RWPE1 (cell line): ENCODE measurements at regions not wholly inside any gene's neighbourhood (a gene's known extent, or its start where the extent isn't known, plus 50 kb on each side); places are given as distances from the start of the nearest gene placed in this dataset.

ENCODE experiments used
- CTCF ChIA-PET: fragments of 350-600 bp; sonication (Branson Sonifier 250); formaldehyde crosslinking; extraction: SDS; loops from one replicate; lab custom pipeline; 2021; lab: Yijun Ruan, JAX
- POLR2A ChIA-PET: fragments of 400-600 bp; formaldehyde crosslinking; extraction: SDS; loops from one replicate; lab custom pipeline; 2020; ENCODE audit warnings: antibody characterized with exemption; ENCODE audit not compliant: low non-redundant PET; lab: Yijun Ruan, JAX
- DNase-seq: peaks from one replicate; pipeline ENCODE4 v3.0.0; 2012; ENCODE audit warnings: low spot score
- H3K27ac ChIP-seq: fragments of 450-650 bp; 2 replicates; pipeline ENCODE4 v1.5.1; 2017
- TF ChIP-seq, protein P1 (sequence below): fragments of 450-650 bp; conservative IDR thresholded peaks from 2 replicates; pipeline ENCODE4 v1.5.1; 2017; ENCODE audit warnings: low read depth, mild to moderate bottlenecking

DNA sequence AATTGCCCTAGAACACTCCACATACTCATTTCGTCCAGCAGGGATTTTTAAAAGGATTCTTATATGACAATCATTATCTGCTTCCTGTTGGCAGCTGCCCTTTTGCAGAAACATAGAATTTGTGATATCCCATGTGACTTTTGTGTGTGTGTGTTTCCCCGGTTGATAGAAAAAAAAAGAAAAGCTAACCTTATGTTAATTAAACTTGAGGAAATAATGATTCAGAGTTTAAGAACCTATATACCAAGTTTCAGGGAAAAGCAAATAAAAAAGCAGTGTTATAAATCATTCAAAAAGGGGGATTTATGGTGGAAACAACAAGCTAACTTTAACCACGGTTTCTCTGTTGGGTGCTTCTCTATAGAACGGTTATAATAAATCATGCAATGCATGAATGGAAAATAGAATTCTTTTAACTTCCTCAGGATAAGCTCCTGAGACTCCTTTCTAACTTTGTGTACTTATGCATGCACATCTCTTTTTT, 826.9 kb upstream of the EYS start:
- no peak overlapping the region for H3K27ac ChIP-seq
- ChIA-PET CTCF (interaction anchor here (0.6 kb wide), 1 partner anchor 1164 kb away, joined by 4 read pairs; no protein-coding TSS in a partner anchor), POLR2A (no interaction called here)
- TF ChIP-seq, protein P1, sequence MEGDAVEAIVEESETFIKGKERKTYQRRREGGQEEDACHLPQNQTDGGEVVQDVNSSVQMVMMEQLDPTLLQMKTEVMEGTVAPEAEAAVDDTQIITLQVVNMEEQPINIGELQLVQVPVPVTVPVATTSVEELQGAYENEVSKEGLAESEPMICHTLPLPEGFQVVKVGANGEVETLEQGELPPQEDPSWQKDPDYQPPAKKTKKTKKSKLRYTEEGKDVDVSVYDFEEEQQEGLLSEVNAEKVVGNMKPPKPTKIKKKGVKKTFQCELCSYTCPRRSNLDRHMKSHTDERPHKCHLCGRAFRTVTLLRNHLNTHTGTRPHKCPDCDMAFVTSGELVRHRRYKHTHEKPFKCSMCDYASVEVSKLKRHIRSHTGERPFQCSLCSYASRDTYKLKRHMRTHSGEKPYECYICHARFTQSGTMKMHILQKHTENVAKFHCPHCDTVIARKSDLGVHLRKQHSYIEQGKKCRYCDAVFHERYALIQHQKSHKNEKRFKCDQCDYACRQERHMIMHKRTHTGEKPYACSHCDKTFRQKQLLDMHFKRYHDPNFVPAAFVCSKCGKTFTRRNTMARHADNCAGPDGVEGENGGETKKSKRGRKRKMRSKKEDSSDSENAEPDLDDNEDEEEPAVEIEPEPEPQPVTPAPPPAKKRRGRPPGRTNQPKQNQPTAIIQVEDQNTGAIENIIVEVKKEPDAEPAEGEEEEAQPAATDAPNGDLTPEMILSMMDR: no peak
- DNase-seq: no peak

DNA sequence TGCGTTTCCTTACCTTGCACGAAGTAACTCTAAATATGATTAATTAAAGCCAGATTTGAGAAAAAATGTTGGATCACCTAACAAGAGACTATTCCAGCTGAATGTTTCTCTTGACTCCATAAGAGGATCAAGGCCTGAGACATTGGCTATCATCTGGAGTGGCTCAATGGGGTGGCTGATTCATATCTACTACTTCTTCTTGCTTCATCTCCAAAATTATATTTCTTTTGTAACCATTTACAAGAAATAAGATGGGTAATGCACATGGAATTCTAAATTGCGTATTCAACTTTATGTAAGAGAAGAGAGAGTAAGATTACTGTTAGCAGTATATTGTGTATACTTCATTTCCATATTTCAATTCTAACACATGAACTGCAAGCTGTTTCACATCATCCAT, 819.0 kb upstream of the EYS start:
- ChIA-PET CTCF (interaction anchor here (0.5 kb wide), 1 partner anchor 1370 kb away, joined by 3 read pairs; no protein-coding TSS in a partner anchor), POLR2A (no interaction called here)
- DNase-seq: no peak
- TF ChIP-seq, protein P1: no peak
- no peak overlapping the region for H3K27ac ChIP-seq

DNA sequence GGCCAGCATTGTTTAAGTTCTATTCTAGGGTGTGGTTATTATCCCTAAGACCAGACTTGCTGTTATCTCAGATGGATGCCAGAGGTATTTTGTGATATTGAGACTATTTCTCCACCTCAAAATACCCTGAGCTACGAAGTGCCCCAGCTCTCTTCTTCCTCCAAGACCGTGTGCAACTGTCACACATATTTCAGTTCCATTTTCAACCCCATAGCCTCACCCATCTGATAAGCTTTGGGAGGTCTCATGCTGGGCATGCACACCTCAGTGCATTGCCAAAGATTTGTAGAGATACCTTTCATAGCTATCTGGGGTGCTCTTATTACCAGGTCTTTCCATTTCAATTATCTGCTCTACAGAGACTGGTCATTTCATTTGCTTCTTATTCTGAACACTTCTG, 815.8 kb upstream of the EYS start:
- CTCF ChIA-PET: no interaction called here
- no peak for DNase-seq
- no peak overlapping the region for H3K27ac ChIP-seq
- POLR2A ChIA-PET: no interaction called here
- TF ChIP-seq, protein P1: no peak

DNA sequence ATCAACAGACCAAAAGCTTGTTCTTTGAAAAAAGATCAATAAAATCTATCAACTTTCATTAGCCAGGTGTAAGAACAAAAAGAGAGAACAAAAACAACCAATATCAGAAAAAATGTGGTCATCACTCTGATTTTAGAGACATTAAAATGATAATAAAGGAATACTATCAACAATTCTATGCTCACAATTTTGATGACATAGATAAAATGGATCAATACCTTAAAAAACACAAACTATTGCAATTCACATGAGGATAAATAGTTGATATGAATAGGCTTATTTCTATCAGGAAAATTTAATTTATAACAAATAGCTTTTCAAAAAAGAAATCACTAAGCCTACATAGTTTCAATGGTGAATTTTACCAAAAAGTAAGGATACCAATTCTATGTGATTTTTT, 809.4 kb upstream of the EYS start:
- ChIA-PET POLR2A (no interaction called here), CTCF (no interaction called here)
- no peak for DNase-seq
- TF ChIP-seq, protein P1: no peak
- H3K27ac ChIP-seq: no peak overlapping the region

DNA sequence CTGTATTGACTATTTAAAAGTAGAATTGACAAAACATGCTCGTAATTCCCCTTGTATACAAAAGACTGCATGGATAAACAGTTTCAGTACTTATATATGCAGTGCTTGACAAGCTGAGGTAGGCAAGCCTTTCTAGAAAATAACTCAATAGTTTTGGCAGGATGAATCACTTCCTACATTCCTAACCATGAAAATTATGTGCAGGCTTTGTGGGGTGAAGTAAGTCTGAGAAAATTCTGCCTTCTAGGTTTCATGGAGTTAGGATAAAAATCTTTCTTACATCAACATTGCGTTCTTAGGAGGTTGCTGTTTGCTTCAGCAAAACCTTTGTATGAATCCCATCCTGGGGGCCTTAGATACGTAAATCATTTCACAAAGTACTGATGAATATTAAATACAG, 801.4 kb upstream of the EYS start:
- no peak overlapping the region for H3K27ac ChIP-seq
- TF ChIP-seq, protein P1: no peak
- ChIA-PET CTCF (no interaction called here), POLR2A (no interaction called here)
- peak; percentile 16 for DNase-seq

DNA sequence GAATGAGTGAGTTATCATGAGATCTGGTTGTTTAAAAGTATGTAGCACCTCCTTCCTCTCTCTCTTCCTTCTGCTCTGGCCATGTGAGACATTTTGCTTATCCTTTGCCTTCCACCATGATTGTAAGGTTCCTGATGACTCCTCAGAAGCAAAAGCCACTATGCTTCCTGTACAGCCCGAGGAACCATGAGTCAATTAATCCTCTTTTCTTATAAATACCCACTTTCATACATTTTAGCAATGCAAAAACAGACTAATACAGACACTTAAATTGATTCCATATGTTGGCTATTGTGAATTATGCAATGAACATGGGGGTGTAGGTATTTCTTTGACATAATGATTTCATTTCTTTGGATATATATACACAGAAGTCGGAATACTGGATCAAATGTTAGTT, 792.8 kb upstream of the EYS start:
- H3K27ac ChIP-seq: no peak overlapping the region
- no peak for DNase-seq
- POLR2A ChIA-PET: no interaction called here
- TF ChIP-seq, protein P1: no peak
- CTCF ChIA-PET: interaction anchor here (0.5 kb wide), 1 partner anchor 430 kb away, joined by 3 read pairs; no protein-coding TSS in a partner anchor
